SK-N-SH treated with all-trans-retinoic acid at 6 μM for 48 hours (cell line): ENCODE measurements at regions not wholly inside any gene's neighbourhood (a gene's known extent, or its start where the extent isn't known, plus 50 kb on each side); places are given as distances from the start of the nearest gene placed in this dataset.

Source experiments
- ATAC-seq: fragments of 200-7000 bp; cut with Tn5 transposase; 3 replicates; pipeline ENCODE4 v1.9.1; 2020; ENCODE audit warnings: mild to moderate bottlenecking, moderate library complexity
- ARNTL ChIP-seq: fragments of 450-650 bp; formaldehyde crosslinking; IDR thresholded peaks from 2 replicates; pipeline ENCODE4 v1.5.0; 2020; ENCODE audit warnings: low read depth, mild to moderate bottlenecking, moderate library complexity, borderline replicate concordance
- BACH2 ChIP-seq: fragments of 250-450 bp; sonication (Bioruptor Pico); IDR thresholded peaks from 2 replicates; pipeline ENCODE4 v1.9.0; 2021; ENCODE audit warnings: mild to moderate bottlenecking, borderline replicate concordance
- CSDC2 ChIP-seq: fragments of 250-450 bp; sonication (Bioruptor Pico); IDR thresholded peaks from 2 replicates; pipeline ENCODE4 v1.5.0; 2020; ENCODE audit warnings: mild to moderate bottlenecking, moderate library complexity
- ESRRG ChIP-seq: fragments of 250-450 bp; sonication (Bioruptor Pico); IDR thresholded peaks from 2 replicates; pipeline ENCODE4 v1.6.1; 2021; ENCODE audit warnings: mild to moderate bottlenecking
- GLIS3 ChIP-seq: fragments of 250-450 bp; sonication (Bioruptor Pico); IDR thresholded peaks from 2 replicates; pipeline ENCODE4 v1.5.0; 2020; ENCODE audit warnings: mild to moderate bottlenecking, moderate library complexity
- ISL1 ChIP-seq: fragments of 250-450 bp; sonication (Bioruptor Pico); IDR thresholded peaks from 2 replicates; pipeline ENCODE4 v2.1.2; 2022; ENCODE audit warnings: mild to moderate bottlenecking, moderate library complexity
- PPARA ChIP-seq: fragments of 250-450 bp; sonication (Bioruptor Pico); IDR thresholded peaks from 2 replicates; pipeline ENCODE4 v1.5.0; 2020; ENCODE audit warnings: mild to moderate bottlenecking, borderline replicate concordance
- SNAI2 ChIP-seq: fragments of 250-450 bp; sonication (Bioruptor Pico); IDR thresholded peaks from 2 replicates; pipeline ENCODE4 v1.5.0; 2020; ENCODE audit warnings: mild to moderate bottlenecking, moderate library complexity
- TCF4 ChIP-seq: fragments of 250-450 bp; sonication (Bioruptor Pico); IDR thresholded peaks from 2 replicates; pipeline ENCODE4 v1.8.0; 2021; ENCODE audit warnings: mild to moderate bottlenecking, moderate library complexity, borderline replicate concordance
- TOX ChIP-seq: fragments of 250-450 bp; sonication (Bioruptor Pico); IDR thresholded peaks from 2 replicates; pipeline ENCODE4 v1.8.0; 2021; ENCODE audit warnings: mild to moderate bottlenecking, moderate library complexity, borderline replicate concordance
- ZC3H10 ChIP-seq: fragments of 250-450 bp; sonication (Bioruptor Pico); IDR thresholded peaks from 2 replicates; pipeline ENCODE4 v1.5.1; 2021; ENCODE audit warnings: mild to moderate bottlenecking, moderate library complexity
- ZFP3 ChIP-seq: fragments of 250-450 bp; sonication (Bioruptor Pico); IDR thresholded peaks from 2 replicates; pipeline ENCODE4 v1.5.0; 2020; ENCODE audit warnings: mild to moderate bottlenecking, moderate library complexity
- ZFP30 ChIP-seq: fragments of 450-650 bp; formaldehyde crosslinking; IDR thresholded peaks from 2 replicates; pipeline ENCODE4 v1.5.0; 2022; ENCODE audit warnings: mild to moderate bottlenecking, moderate library complexity
- ZNF565 ChIP-seq: fragments of 450-650 bp; formaldehyde crosslinking; conservative IDR thresholded peaks from 2 replicates; pipeline ENCODE4 v1.5.0; 2020; ENCODE audit warnings: low read depth, mild to moderate bottlenecking, moderate library complexity
- ZNF70 ChIP-seq: fragments of 450-650 bp; formaldehyde crosslinking; IDR thresholded peaks from 2 replicates; pipeline ENCODE4 v1.5.0; 2020; ENCODE audit warnings: mild to moderate bottlenecking, moderate library complexity
- ZNF8 ChIP-seq: fragments of 450-650 bp; formaldehyde crosslinking; IDR thresholded peaks from 2 replicates; pipeline ENCODE4 v1.5.0; 2020; ENCODE audit warnings: mild to moderate bottlenecking, moderate library complexity
- TF ChIP-seq, protein P1 (sequence below): fragments of 250-450 bp; sonication (Bioruptor Pico); IDR thresholded peaks from 2 replicates; pipeline ENCODE4 v1.5.1; 2020; ENCODE audit warnings: low read depth, mild to moderate bottlenecking, moderate library complexity
- TF ChIP-seq, protein P2 (sequence below): fragments of 250-450 bp; sonication (Bioruptor Pico); IDR thresholded peaks from 2 replicates; pipeline ENCODE4 v1.5.1; 2021; ENCODE audit warnings: mild to moderate bottlenecking, moderate library complexity
- TF ChIP-seq, protein P3 (sequence below): fragments of 250-450 bp; sonication (Bioruptor Pico); IDR thresholded peaks from 2 replicates; pipeline ENCODE4 v1.5.0; 2020; ENCODE audit warnings: mild to moderate bottlenecking, moderate library complexity
- TF ChIP-seq, protein P4 (sequence below): fragments of 250-450 bp; sonication (Bioruptor Pico); IDR thresholded peaks from 2 replicates; pipeline ENCODE4 v1.8.0; 2020; ENCODE audit warnings: mild to moderate bottlenecking, moderate library complexity, borderline replicate concordance

DNA sequence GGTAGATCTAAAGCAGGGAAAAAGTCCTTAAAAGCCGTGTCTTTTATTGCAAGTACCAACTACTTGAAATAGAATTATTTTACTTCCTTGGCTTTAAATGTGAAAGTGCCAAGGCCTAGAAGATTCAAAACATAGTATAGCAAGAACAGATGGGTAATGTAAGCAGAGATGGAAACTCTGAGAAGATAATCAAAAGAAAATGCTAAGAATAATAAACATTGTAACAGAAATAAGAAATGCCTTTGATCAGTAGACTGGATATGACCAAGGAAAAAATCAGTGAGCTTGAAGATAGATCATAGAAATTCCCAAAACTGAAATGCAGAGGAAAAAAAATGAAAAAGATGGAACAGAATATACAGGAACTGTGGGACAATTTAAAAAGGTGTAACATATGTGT, 113.1 kb downstream of the BLID start (continued):
- TF ChIP-seq ZNF70 (no peak), ZC3H10 (CRISPR knock-in tag) (no peak)

DNA sequence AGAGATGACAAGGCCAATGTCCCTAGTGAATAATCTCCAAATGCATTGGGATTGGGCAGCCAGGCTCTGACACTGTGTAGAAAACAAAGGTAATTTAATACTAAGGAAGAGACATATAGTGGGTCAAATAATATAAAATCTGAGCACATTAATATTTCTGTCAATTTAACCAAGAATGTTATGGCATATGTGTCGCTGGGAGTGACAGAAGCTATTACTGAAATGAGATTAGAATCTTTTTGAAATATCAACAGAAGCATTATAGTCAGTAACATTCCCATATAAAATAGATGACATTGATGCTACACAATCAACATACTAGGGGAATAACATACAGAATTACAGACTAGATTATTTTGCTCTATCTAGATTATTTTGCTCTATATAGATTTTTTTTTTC, 114.0 kb downstream of the BLID start:
- ATAC-seq: no peak
- TF ChIP-seq PPARA (CRISPR knock-in tag): no peak
- no peak for TF ChIP-seq ZNF565 (CRISPR knock-in tag)
- TF ChIP-seq SNAI2 (CRISPR knock-in tag): no peak
- TF ChIP-seq, protein P1, sequence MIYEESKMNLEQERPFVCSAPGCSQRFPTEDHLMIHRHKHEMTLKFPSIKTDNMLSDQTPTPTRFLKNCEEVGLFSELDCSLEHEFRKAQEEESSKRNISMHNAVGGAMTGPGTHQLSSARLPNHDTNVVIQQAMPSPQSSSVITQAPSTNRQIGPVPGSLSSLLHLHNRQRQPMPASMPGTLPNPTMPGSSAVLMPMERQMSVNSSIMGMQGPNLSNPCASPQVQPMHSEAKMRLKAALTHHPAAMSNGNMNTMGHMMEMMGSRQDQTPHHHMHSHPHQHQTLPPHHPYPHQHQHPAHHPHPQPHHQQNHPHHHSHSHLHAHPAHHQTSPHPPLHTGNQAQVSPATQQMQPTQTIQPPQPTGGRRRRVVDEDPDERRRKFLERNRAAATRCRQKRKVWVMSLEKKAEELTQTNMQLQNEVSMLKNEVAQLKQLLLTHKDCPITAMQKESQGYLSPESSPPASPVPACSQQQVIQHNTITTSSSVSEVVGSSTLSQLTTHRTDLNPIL: no peak
- TF ChIP-seq ISL1: no peak

DNA sequence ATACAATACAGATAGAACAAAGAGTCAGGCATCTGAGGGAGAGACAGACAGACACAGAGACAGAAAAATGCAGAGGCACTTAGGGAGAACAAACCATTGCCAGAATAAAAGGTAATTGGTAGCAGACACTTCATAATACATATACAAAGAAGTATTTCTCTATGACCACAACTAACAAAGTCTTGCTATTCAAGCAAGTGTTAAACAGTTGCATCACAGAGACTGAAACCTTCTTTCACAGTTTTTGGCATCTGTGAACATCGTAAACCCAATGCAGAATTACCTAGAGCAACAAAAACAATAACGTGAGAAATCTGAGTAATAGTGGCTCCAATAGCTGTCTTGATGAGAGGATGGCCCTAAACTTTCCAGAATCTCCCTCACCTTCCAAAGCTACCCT, 116.4 kb downstream of the BLID start:
- ATAC-seq: no peak
- no peak for TF ChIP-seq CSDC2
- TF ChIP-seq ZC3H10 (CRISPR knock-in tag): no peak
- no peak for TF ChIP-seq BACH2 (CRISPR knock-in tag)
- TF ChIP-seq, protein P2, sequence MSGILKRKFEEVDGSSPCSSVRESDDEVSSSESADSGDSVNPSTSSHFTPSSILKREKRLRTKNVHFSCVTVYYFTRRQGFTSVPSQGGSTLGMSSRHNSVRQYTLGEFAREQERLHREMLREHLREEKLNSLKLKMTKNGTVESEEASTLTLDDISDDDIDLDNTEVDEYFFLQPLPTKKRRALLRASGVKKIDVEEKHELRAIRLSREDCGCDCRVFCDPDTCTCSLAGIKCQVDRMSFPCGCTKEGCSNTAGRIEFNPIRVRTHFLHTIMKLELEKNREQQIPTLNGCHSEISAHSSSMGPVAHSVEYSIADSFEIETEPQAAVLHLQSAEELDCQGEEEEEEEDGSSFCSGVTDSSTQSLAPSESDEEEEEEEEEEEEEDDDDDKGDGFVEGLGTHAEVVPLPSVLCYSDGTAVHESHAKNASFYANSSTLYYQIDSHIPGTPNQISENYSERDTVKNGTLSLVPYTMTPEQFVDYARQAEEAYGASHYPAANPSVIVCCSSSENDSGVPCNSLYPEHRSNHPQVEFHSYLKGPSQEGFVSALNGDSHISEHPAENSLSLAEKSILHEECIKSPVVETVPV (CRISPR knock-in tag): no peak

DNA sequence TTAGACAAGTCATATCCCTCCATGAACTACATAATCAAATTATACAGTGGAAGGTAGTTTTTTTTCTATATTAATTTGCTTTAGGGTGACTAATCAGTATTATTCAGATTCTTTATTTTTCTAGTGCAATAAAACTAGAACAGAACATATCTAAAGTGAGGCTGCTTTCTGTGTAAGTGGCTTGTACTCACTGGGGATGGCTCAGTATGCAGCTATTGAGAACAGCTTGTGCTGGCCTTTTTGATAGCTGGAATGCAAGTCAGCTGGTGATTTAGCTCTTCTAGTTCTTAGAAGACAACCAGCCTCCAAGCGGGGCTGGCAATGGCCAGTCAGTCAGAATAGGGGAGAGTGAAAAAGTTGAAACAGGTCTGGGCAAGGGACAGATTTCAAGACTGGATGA, 119.4 kb downstream of the BLID start:
- ATAC-seq: no peak
- no peak for TF ChIP-seq ARNTL (CRISPR knock-in tag)
- no peak for TF ChIP-seq SNAI2 (CRISPR knock-in tag)
- TF ChIP-seq, protein P1: no peak
- TF ChIP-seq ZFP30: no peak
- TF ChIP-seq GLIS3 (CRISPR knock-in tag): no peak
- TF ChIP-seq TOX: no peak
- TF ChIP-seq ISL1: no peak
- no peak for TF ChIP-seq TCF4 (CRISPR knock-in tag)
- TF ChIP-seq, protein P3, sequence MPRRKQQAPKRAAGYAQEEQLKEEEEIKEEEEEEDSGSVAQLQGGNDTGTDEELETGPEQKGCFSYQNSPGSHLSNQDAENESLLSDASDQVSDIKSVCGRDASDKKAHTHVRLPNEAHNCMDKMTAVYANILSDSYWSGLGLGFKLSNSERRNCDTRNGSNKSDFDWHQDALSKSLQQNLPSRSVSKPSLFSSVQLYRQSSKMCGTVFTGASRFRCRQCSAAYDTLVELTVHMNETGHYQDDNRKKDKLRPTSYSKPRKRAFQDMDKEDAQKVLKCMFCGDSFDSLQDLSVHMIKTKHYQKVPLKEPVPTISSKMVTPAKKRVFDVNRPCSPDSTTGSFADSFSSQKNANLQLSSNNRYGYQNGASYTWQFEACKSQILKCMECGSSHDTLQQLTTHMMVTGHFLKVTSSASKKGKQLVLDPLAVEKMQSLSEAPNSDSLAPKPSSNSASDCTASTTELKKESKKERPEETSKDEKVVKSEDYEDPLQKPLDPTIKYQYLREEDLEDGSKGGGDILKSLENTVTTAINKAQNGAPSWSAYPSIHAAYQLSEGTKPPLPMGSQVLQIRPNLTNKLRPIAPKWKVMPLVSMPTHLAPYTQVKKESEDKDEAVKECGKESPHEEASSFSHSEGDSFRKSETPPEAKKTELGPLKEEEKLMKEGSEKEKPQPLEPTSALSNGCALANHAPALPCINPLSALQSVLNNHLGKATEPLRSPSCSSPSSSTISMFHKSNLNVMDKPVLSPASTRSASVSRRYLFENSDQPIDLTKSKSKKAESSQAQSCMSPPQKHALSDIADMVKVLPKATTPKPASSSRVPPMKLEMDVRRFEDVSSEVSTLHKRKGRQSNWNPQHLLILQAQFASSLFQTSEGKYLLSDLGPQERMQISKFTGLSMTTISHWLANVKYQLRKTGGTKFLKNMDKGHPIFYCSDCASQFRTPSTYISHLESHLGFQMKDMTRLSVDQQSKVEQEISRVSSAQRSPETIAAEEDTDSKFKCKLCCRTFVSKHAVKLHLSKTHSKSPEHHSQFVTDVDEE (CRISPR knock-in tag): no peak
- no peak for TF ChIP-seq ESRRG

DNA sequence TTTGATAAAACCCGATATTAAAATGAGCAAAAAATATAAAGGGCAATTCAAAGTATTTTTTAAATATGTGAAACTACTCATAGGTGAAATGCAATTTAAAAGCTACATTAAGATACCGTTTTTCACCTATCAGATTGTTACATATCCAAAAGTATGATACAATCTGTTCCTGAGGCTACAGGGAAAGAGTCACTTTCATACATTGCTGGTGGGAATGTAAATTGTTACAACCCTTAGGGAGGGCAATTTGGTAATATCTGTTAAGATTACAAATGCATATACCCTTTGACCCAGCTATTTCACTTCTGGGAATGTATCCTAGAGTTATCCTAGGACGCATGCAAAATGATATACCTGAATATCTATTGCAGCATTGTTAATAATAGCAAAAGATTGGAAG, 132.1 kb downstream of the BLID start:
- no peak for ATAC-seq
- TF ChIP-seq GLIS3 (CRISPR knock-in tag) (no peak), ZFP3 (CRISPR knock-in tag) (no peak), ZC3H10 (CRISPR knock-in tag) (no peak), ESRRG (no peak), PPARA (CRISPR knock-in tag) (no peak), TCF4 (CRISPR knock-in tag) (no peak), BACH2 (CRISPR knock-in tag) (no peak), TOX (no peak), ZNF8 (CRISPR knock-in tag) (no peak)
- TF ChIP-seq, protein P4, sequence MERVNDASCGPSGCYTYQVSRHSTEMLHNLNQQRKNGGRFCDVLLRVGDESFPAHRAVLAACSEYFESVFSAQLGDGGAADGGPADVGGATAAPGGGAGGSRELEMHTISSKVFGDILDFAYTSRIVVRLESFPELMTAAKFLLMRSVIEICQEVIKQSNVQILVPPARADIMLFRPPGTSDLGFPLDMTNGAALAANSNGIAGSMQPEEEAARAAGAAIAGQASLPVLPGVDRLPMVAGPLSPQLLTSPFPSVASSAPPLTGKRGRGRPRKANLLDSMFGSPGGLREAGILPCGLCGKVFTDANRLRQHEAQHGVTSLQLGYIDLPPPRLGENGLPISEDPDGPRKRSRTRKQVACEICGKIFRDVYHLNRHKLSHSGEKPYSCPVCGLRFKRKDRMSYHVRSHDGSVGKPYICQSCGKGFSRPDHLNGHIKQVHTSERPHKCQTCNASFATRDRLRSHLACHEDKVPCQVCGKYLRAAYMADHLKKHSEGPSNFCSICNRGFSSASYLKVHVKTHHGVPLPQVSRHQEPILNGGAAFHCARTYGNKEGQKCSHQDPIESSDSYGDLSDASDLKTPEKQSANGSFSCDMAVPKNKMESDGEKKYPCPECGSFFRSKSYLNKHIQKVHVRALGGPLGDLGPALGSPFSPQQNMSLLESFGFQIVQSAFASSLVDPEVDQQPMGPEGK (CRISPR knock-in tag): no peak
- TF ChIP-seq, protein P2 (CRISPR knock-in tag): no peak
- TF ChIP-seq, protein P3 (CRISPR knock-in tag): no peak
